Activated naive CD4-positive, alpha-beta T cell treated with anti-CD3 and anti-CD28 coated beads, Interleukin-2, amount 10 ng/mL, durations not matched to agents 7 days and 5 days (primary cell): ENCODE measurements at regions not wholly inside any gene's neighbourhood (a gene's known extent, or its start where the extent isn't known, plus 50 kb on each side); places are given as distances from the start of the nearest gene placed in this dataset.
A peak's percentile ranks its signal among the peaks of the same experiment; 100 is the strongest.

Experiments used
- CTCF ChIA-PET: fragments of 350-600 bp; sonication (Branson Sonifier 250); formaldehyde crosslinking; loops from one replicate; lab custom pipeline; 2021; ENCODE audit warnings: antibody characterized with exemption; lab: Charles Lee
- DNase-seq: peaks from one replicate; pipeline ENCODE4 v3.0.0-alpha.2; 2020
- H3K27ac Mint-ChIP-seq: one replicate; pipeline ENCODE4 v1.8.0; 2021; ENCODE audit warnings: mild to moderate bottlenecking, moderate library complexity, mixed read lengths
- H3K27me3 Mint-ChIP-seq: one replicate; pipeline ENCODE4 v1.8.0; 2021; ENCODE audit warnings: mild to moderate bottlenecking, mixed read lengths
- H3K36me3 Mint-ChIP-seq: one replicate; pipeline ENCODE4 v1.8.0; 2021; ENCODE audit warnings: mixed read lengths
- H3K4me1 Mint-ChIP-seq: one replicate; pipeline ENCODE4 v1.8.0; 2021; ENCODE audit warnings: mixed read lengths
- H3K4me3 Mint-ChIP-seq: one replicate; pipeline ENCODE4 v1.8.0; 2021; ENCODE audit warnings: mild to moderate bottlenecking, moderate library complexity, mixed read lengths
- H3K9me3 Mint-ChIP-seq: one replicate; pipeline ENCODE4 v1.8.0; 2021; ENCODE audit warnings: mixed read lengths

GRCh38 chr14:103198131-103199105 lies 75.2 kb downstream of the TNFAIP2 start:
- no peak for DNase-seq
- H3K36me3 Mint-ChIP-seq = no peaks in the 10 kb centered on the region
- H3K27me3 Mint-ChIP-seq = peaks cover 24% of the 10 kb centered on the region
- CTCF ChIA-PET = no interaction called here
- no peak overlapping the region for H3K4me3 Mint-ChIP-seq
- no peaks in the 10 kb centered on the region for H3K4me1 Mint-ChIP-seq
- H3K27ac Mint-ChIP-seq = no peak overlapping the region
- no peaks in the 10 kb centered on the region for H3K9me3 Mint-ChIP-seq

GRCh38 chr14:103199124-103199523 lies 75.9 kb downstream of the TNFAIP2 start:
- Mint-ChIP-seq H3K4me1 (no peaks in the 10 kb centered on the region), H3K27ac (no peak overlapping the region), H3K36me3 (no peaks in the 10 kb centered on the region), H3K27me3 (peaks cover 24% of the 10 kb centered on the region), H3K4me3 (no peak overlapping the region), H3K9me3 (peaks cover 5% of the 10 kb centered on the region)
- CTCF ChIA-PET = no interaction called here
- no peak for DNase-seq

GRCh38 chr14:103201801-103202200 lies 78.5 kb downstream of the TNFAIP2 start:
- Mint-ChIP-seq H3K36me3 (peaks cover 1% of the 10 kb centered on the region), H3K27me3 (peaks cover 29% of the 10 kb centered on the region), H3K27ac (peak overlapping the region; percentile 54), H3K4me3 (no peak overlapping the region), H3K9me3 (peaks cover 13% of the 10 kb centered on the region), H3K4me1 (no peaks in the 10 kb centered on the region)
- DNase-seq = no peak
- CTCF ChIA-PET = no interaction called here

- CTCF ChIA-PET = no interaction called here
- Mint-ChIP-seq H3K4me3 (no peak overlapping the region), H3K27ac (no peak overlapping the region), H3K27me3 (peaks cover 42% of the 10 kb centered on the region), H3K9me3 (peaks cover 13% of the 10 kb centered on the region), H3K4me1 (no peaks in the 10 kb centered on the region), H3K36me3 (peaks cover 1% of the 10 kb centered on the region)
- DNase-seq = peak; percentile 4
Observed at GRCh38 chr14:103204852-103205540, 81.7 kb downstream of the TNFAIP2 start.

- Mint-ChIP-seq H3K4me1 (no peaks in the 10 kb centered on the region), H3K4me3 (no peak overlapping the region), H3K27ac (no peak overlapping the region), H3K27me3 (peaks cover 42% of the 10 kb centered on the region), H3K36me3 (peaks cover 1% of the 10 kb centered on the region), H3K9me3 (peaks cover 13% of the 10 kb centered on the region)
- DNase-seq = peak; percentile 1
- CTCF ChIA-PET = no interaction called here
Observed at GRCh38 chr14:103205541-103205906, 82.3 kb downstream of the TNFAIP2 start.

GRCh38 chr14:103206023-103206481 lies 82.8 kb downstream of the TNFAIP2 start:
- H3K9me3 Mint-ChIP-seq = peaks cover 13% of the 10 kb centered on the region
- H3K27ac Mint-ChIP-seq = no peak overlapping the region
- no peaks in the 10 kb centered on the region for H3K4me1 Mint-ChIP-seq
- H3K27me3 Mint-ChIP-seq = peaks cover 42% of the 10 kb centered on the region
- H3K36me3 Mint-ChIP-seq = peaks cover 1% of the 10 kb centered on the region
- no peak overlapping the region for H3K4me3 Mint-ChIP-seq
- CTCF ChIA-PET = no interaction called here
- peak; percentile 4 for DNase-seq

GRCh38 chr14:103206836-103207387 lies 83.7 kb downstream of the TNFAIP2 start:
- Mint-ChIP-seq H3K4me3 (no peak overlapping the region), H3K27ac (no peak overlapping the region), H3K27me3 (peaks cover 42% of the 10 kb centered on the region), H3K36me3 (peaks cover 1% of the 10 kb centered on the region), H3K4me1 (no peaks in the 10 kb centered on the region), H3K9me3 (peaks cover 13% of the 10 kb centered on the region)
- CTCF ChIA-PET = no interaction called here
- DNase-seq = peak; percentile 9

GRCh38 chr14:103207388-103208072 lies 84.3 kb downstream of the TNFAIP2 start:
- Mint-ChIP-seq H3K4me1 (no peaks in the 10 kb centered on the region), H3K27me3 (peaks cover 38% of the 10 kb centered on the region), H3K4me3 (no peak overlapping the region), H3K9me3 (peaks cover 13% of the 10 kb centered on the region), H3K36me3 (peaks cover 1% of the 10 kb centered on the region), H3K27ac (no peak overlapping the region)
- CTCF ChIA-PET = no interaction called here
- DNase-seq = peak; percentile 11

GRCh38 chr14:103209054-103209453 lies 85.8 kb downstream of the TNFAIP2 start:
- H3K4me3 Mint-ChIP-seq = no peak overlapping the region
- peaks cover 9% of the 10 kb centered on the region for H3K9me3 Mint-ChIP-seq
- CTCF ChIA-PET = no interaction called here
- no peak for DNase-seq
- H3K27ac Mint-ChIP-seq = no peak overlapping the region
- peaks cover 45% of the 10 kb centered on the region for H3K27me3 Mint-ChIP-seq
- H3K4me1 Mint-ChIP-seq = no peaks in the 10 kb centered on the region
- H3K36me3 Mint-ChIP-seq = peaks cover 1% of the 10 kb centered on the region

GRCh38 chr14:103209506-103209905 lies 86.2 kb downstream of the TNFAIP2 start:
- peaks cover 45% of the 10 kb centered on the region for H3K27me3 Mint-ChIP-seq
- H3K9me3 Mint-ChIP-seq = peaks cover 5% of the 10 kb centered on the region
- no peaks in the 10 kb centered on the region for H3K36me3 Mint-ChIP-seq
- DNase-seq = no peak
- H3K4me1 Mint-ChIP-seq = no peaks in the 10 kb centered on the region
- H3K4me3 Mint-ChIP-seq = no peak overlapping the region
- CTCF ChIA-PET = no interaction called here
- H3K27ac Mint-ChIP-seq = no peak overlapping the region

- Mint-ChIP-seq H3K4me3 (no peak overlapping the region), H3K27ac (no peak overlapping the region), H3K4me1 (no peaks in the 10 kb centered on the region), H3K36me3 (no peaks in the 10 kb centered on the region), H3K27me3 (peaks cover 32% of the 10 kb centered on the region), H3K9me3 (no peaks in the 10 kb centered on the region)
- no peak for DNase-seq
- CTCF ChIA-PET = no interaction called here
Observed at GRCh38 chr14:103213331-103213730, 90.1 kb downstream of the TNFAIP2 start.

- Mint-ChIP-seq H3K4me3 (no peak overlapping the region), H3K27me3 (peaks cover 32% of the 10 kb centered on the region), H3K36me3 (no peaks in the 10 kb centered on the region), H3K4me1 (no peaks in the 10 kb centered on the region), H3K27ac (no peak overlapping the region), H3K9me3 (no peaks in the 10 kb centered on the region)
- CTCF ChIA-PET = no interaction called here
- DNase-seq = no peak
Observed at GRCh38 chr14:103214461-103214958, 91.2 kb downstream of the TNFAIP2 start.

GRCh38 chr14:103216399-103216798 lies 93.1 kb downstream of the TNFAIP2 start:
- no peak overlapping the region for H3K27ac Mint-ChIP-seq
- no peaks in the 10 kb centered on the region for H3K4me1 Mint-ChIP-seq
- H3K36me3 Mint-ChIP-seq = no peaks in the 10 kb centered on the region
- peaks cover 43% of the 10 kb centered on the region for H3K27me3 Mint-ChIP-seq
- DNase-seq = no peak
- no peaks in the 10 kb centered on the region for H3K9me3 Mint-ChIP-seq
- CTCF ChIA-PET = no interaction called here
- H3K4me3 Mint-ChIP-seq = no peak overlapping the region

GRCh38 chr14:103216857-103217256 lies 93.6 kb downstream of the TNFAIP2 start:
- Mint-ChIP-seq H3K27me3 (peaks cover 48% of the 10 kb centered on the region), H3K9me3 (no peaks in the 10 kb centered on the region), H3K4me1 (no peaks in the 10 kb centered on the region), H3K36me3 (no peaks in the 10 kb centered on the region), H3K4me3 (no peak overlapping the region), H3K27ac (no peak overlapping the region)
- CTCF ChIA-PET = no interaction called here
- no peak for DNase-seq
